Peyer's patch (tissue), 4 donors: ENCODE measurements at regions not wholly inside any gene's neighbourhood (a gene's known extent, or its start where the extent isn't known, plus 50 kb on each side); places are given as distances from the start of the nearest gene placed in this dataset.
"Not testable (repeated sequence)": the region's sequence is repeated elsewhere in the genome, so short reads cannot be mapped to it uniquely, and the experiment has no call there.

ENCODE experiments used
- DNase-seq, 3 donors: peaks; one replicate each; pipeline ENCODE4 v3.0.0-alpha.2; 2017 to 2019
- H3K27ac ChIP-seq, 4 donors: fragments of 200-600 bp; sonication (generic); one replicate each; pipeline ENCODE4 v1.5.1; 2016 to 2019
- H3K27me3 ChIP-seq, 2 donors: fragments of 200-600 bp; sonication (generic); one replicate each; pipeline ENCODE4 v1.5.1; 2019
- H3K36me3 ChIP-seq, 3 donors: fragments of 200-600 bp; sonication (generic); one replicate each; pipeline ENCODE4 v1.5.1; 2016 to 2019
- H3K4me1 ChIP-seq, 4 donors: fragments of 200-600 bp; sonication (generic); one replicate each; pipeline ENCODE4 v1.5.1; 2016 to 2019
- H3K4me3 ChIP-seq, 4 donors: fragments of 200-600 bp; sonication (generic); 1 replicate in 3 of 4; 2 replicates in 1 of 4; pipeline ENCODE4 v1.5.1; 2016 to 2019; ENCODE audit warnings: mild to moderate bottlenecking in 1 of 4
- H3K9me3 ChIP-seq, 4 donors: fragments of 200-600 bp; sonication (generic); one replicate each; pipeline ENCODE4 v1.5.1; 2016 to 2019; ENCODE audit warnings: mild to moderate bottlenecking in 1 of 4

DNA sequence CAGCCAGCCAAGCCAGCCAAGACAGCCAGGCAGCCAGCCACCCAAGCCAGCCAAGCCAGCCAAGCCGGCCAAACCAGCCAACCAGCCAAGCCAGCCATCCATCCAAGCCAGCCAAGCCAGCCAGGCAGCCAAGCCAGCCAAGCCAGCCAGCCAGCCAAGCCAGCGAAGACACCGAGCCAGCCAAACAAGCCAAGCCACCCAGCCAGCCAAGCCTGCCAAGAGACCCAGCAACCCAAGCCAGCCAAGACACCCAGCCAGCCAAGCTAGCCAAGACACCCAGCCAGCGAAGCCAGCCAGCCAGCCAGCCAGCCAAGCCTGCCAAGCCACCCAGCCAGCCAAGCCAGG, 318.0 kb upstream of the PLGLB2 start:
- H3K27ac ChIP-seq, H3K9me3 ChIP-seq, H3K4me1 ChIP-seq, DNase-seq, H3K27me3 ChIP-seq, H3K4me3 ChIP-seq, H3K36me3 ChIP-seq: not testable (repeated sequence)

- not testable (repeated sequence) for H3K4me1 ChIP-seq, DNase-seq, H3K27me3 ChIP-seq, H3K27ac ChIP-seq, H3K4me3 ChIP-seq, H3K36me3 ChIP-seq, H3K9me3 ChIP-seq
These were observed 316.8 kb upstream of the PLGLB2 start for GRCh38 chr2:87431051-87431450.

GRCh38 chr2:87432711-87433453, 315.0 kb upstream of the PLGLB2 start:
- not testable (repeated sequence) for H3K27ac ChIP-seq, DNase-seq, H3K9me3 ChIP-seq, H3K4me1 ChIP-seq, H3K4me3 ChIP-seq, H3K27me3 ChIP-seq, H3K36me3 ChIP-seq

- not testable (repeated sequence) for H3K27ac ChIP-seq, H3K36me3 ChIP-seq, H3K4me3 ChIP-seq, H3K27me3 ChIP-seq, DNase-seq, H3K9me3 ChIP-seq, H3K4me1 ChIP-seq
These were observed 311.9 kb upstream of the PLGLB2 start for GRCh38 chr2:87436007-87436406.

- not testable (repeated sequence) for DNase-seq
These were observed 310.1 kb upstream of the PLGLB2 start for GRCh38 chr2:87437701-87438260.

DNA sequence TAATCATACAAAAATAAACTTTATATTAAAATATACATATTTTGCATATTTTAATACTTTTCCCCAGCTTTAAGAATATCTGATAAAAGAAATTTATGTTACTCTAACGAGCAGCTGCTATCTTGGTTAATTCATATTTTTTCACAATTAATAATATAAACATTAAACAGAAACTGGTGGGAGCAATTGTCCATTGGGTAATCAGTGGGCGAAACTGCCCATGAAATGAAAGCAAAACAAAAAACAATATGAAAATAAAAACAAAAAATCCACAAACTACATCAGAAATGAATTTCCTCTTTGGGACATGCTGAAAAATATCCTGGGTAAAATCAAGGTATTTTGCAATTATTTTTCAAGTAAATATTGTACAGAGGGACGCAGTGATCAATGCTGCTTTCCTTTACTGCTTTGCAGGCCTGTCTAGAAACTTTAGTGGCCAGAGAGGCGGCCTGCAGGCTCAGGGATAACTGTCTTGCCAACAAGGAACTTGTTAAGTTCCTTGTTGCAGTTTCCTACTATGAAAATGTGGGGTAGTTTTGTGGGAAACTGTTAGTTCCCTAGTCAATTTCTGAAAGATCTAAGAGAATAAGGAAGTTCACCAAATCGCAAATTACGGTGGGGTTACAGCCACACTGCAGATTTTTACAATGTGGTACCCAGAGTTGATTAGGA, 309.0 kb upstream of the PLGLB2 start:
- H3K4me3 ChIP-seq, H3K9me3 ChIP-seq, H3K4me1 ChIP-seq, DNase-seq, H3K27ac ChIP-seq, H3K27me3 ChIP-seq, H3K36me3 ChIP-seq: not testable (repeated sequence)

More at GRCh38 chr2:87437701-87438260, 310.1 kb upstream of the PLGLB2 start:
- H3K27ac ChIP-seq, H3K27me3 ChIP-seq, H3K9me3 ChIP-seq, H3K4me1 ChIP-seq, H3K36me3 ChIP-seq, H3K4me3 ChIP-seq: not testable (repeated sequence)

DNA sequence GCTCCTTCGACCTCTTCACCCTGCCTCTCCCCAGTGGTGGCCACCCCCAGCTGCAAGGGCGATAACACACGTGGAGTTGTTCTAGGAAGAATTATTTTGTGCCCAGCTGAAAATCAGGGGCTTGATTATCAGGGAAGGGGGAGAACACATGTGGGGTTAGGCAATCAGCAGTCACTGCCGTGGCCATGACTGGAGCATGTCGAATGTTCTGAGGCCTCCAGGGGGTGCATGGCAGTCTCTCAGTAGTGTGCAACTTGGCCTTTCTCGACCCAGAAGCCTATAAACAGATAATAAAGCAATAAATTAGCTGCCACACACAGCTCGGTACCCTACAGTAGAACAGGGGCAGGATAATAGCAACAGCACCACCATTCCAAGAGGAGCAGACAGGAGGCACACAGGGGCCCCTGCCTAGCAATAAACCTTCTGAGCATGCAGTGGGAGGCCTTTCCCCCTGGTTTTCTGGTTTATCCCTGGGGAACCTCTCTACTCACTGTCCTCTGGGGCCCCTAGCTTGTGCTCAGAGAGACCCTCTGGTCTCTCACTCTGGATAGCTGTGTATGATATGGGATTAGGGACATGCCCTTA, 308.2 kb upstream of the PLGLB2 start:
- H3K27ac ChIP-seq, H3K36me3 ChIP-seq, DNase-seq, H3K4me1 ChIP-seq, H3K4me3 ChIP-seq, H3K27me3 ChIP-seq, H3K9me3 ChIP-seq: not testable (repeated sequence)

DNA sequence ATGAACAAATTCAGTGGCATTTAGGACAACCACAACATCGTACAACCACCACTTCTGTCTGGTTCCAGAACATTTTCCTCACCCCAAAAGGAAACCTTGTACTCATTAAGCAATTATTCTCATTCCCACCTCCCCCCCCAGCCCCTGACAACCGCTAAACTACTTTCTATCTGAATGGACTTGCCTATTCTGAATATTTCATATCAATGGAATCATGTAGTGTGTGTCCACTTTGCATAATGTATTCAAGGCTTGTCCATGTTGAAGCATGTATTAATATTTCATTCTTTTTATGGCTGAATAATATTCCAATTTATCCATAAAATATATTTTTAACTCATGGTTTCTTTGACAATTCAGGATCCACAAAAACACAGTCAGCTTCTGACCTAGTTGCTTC, 307.2 kb upstream of the PLGLB2 start:
- not testable (repeated sequence) for H3K27ac ChIP-seq, H3K9me3 ChIP-seq, H3K27me3 ChIP-seq, H3K4me1 ChIP-seq, H3K36me3 ChIP-seq, DNase-seq, H3K4me3 ChIP-seq

DNA sequence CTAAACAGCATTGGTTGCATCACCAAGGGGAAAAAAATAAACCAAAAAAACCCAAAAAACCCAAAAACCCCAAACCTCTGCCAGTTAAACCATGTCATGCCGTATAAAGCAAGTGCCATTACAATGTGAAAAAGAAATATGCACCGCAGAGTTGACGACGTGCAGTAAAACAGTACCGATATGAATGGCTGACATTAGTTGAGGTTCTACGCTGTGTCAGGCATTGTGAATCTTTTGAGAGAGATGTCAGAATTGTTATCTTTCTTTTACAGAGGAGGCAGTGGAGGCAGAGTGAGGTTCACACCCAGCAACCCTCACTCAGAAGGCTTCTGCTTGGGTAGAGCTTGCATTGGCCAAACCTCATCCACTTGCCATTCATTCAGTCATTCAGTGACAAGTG, 306.5 kb upstream of the PLGLB2 start:
- DNase-seq, H3K4me3 ChIP-seq, H3K27ac ChIP-seq, H3K9me3 ChIP-seq, H3K27me3 ChIP-seq, H3K36me3 ChIP-seq, H3K4me1 ChIP-seq: not testable (repeated sequence)

GRCh38 chr2:87442983-87443577, 304.8 kb upstream of the PLGLB2 start:
- DNase-seq, H3K4me3 ChIP-seq, H3K27me3 ChIP-seq, H3K4me1 ChIP-seq, H3K27ac ChIP-seq, H3K36me3 ChIP-seq, H3K9me3 ChIP-seq: not testable (repeated sequence)

DNA sequence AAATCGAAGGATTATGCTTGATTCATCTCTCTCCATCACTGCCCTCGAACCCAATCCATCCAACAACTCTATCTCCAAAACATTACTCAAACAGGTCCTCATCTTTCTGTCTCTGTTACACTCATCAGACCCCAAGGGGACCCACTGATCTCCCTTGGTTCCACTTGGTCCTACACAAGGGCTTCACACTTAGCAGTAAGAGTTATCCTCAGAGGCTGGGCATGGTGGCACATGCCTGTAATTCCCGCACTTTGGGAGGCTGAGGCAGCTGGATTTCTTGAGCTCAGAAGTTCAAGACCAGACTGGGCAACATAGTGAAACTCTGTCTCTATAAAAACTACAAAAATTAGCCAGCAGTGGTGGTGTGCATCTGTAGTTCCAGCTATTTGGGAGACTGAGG, 302.9 kb upstream of the PLGLB2 start:
- H3K27ac ChIP-seq, DNase-seq, H3K9me3 ChIP-seq, H3K4me3 ChIP-seq, H3K36me3 ChIP-seq, H3K27me3 ChIP-seq, H3K4me1 ChIP-seq: not testable (repeated sequence)

GRCh38 chr2:87445613-87446312, 302.1 kb upstream of the PLGLB2 start:
- not testable (repeated sequence) for H3K4me3 ChIP-seq, H3K9me3 ChIP-seq, DNase-seq, H3K27me3 ChIP-seq, H3K36me3 ChIP-seq, H3K4me1 ChIP-seq, H3K27ac ChIP-seq

GRCh38 chr2:87446313-87446696, 301.6 kb upstream of the PLGLB2 start:
- not testable (repeated sequence) for H3K36me3 ChIP-seq, H3K9me3 ChIP-seq, H3K4me1 ChIP-seq, H3K27me3 ChIP-seq, H3K4me3 ChIP-seq, H3K27ac ChIP-seq, DNase-seq

GRCh38 chr2:87449462-87449980, 298.4 kb upstream of the PLGLB2 start:
- H3K27me3 ChIP-seq, H3K9me3 ChIP-seq, H3K4me1 ChIP-seq, H3K36me3 ChIP-seq, DNase-seq, H3K27ac ChIP-seq, H3K4me3 ChIP-seq: not testable (repeated sequence)
